ENCODE measurements at regions not wholly inside any gene's neighbourhood (a gene's known extent, or its start where the extent isn't known, plus 50 kb on each side); places are given as distances from the start of the nearest gene placed in this dataset.

GRCh38 chr22:49107961-49108530, 719.6 kb downstream of the BRD1 start:
- no peak for DNase-seq

GRCh38 chr22:49107561-49107960, 720.1 kb downstream of the BRD1 start:
- no peak for DNase-seq

- no peak for DNase-seq
Observed at GRCh38 chr22:49106842-49107152, 720.9 kb downstream of the BRD1 start.

GRCh38 chr22:49106096-49106841, 721.4 kb downstream of the BRD1 start:
- no peak for DNase-seq

GRCh38 chr22:49104434-49104833, 723.2 kb downstream of the BRD1 start:
- DNase-seq = no peak

GRCh38 chr22:49103314-49104059, 724.2 kb downstream of the BRD1 start:
- DNase-seq = no peak

GRCh38 chr22:49102367-49102766, 725.3 kb downstream of the BRD1 start:
- DNase-seq = no peak

- no peak for DNase-seq
Observed at GRCh38 chr22:49101873-49102272, 725.8 kb downstream of the BRD1 start.

GRCh38 chr22:49101225-49101624, 726.4 kb downstream of the BRD1 start:
- DNase-seq = no peak

GRCh38 chr22:49100773-49101172, 726.9 kb downstream of the BRD1 start:
- DNase-seq = no peak

GRCh38 chr22:49100316-49100715, 727.4 kb downstream of the BRD1 start:
- DNase-seq = no peak

GRCh38 chr22:49099496-49100124, 728.1 kb downstream of the BRD1 start:
- DNase-seq = no peak

- no peak for DNase-seq
Observed at GRCh38 chr22:49099089-49099488, 728.6 kb downstream of the BRD1 start.

- DNase-seq = no peak
Observed at GRCh38 chr22:49097966-49098365, 729.7 kb downstream of the BRD1 start.

GRCh38 chr22:49097171-49097925, 730.3 kb downstream of the BRD1 start:
- DNase-seq = no peak

- DNase-seq = no peak
Observed at GRCh38 chr22:49096476-49096875, 731.2 kb downstream of the BRD1 start.

- no peak for DNase-seq
Observed at GRCh38 chr22:49095366-49095765, 732.3 kb downstream of the BRD1 start.

- DNase-seq = no peak
Observed at GRCh38 chr22:49094858-49095257, 732.8 kb downstream of the BRD1 start.

- DNase-seq = no peak
Observed at GRCh38 chr22:49094151-49094550, 733.5 kb downstream of the BRD1 start.

- no peak for DNase-seq
Observed at GRCh38 chr22:49093192-49093880, 734.3 kb downstream of the BRD1 start.

GRCh38 chr22:49092716-49093115, 735.0 kb downstream of the BRD1 start:
- DNase-seq = no peak

- DNase-seq = no peak
Observed at GRCh38 chr22:49091917-49092545, 735.6 kb downstream of the BRD1 start.

Measured in inflammatory macrophage treated with lipopolysaccharide for 4 hours (primary cell).